ENCODE measurements at regions not wholly inside any gene's neighbourhood (a gene's known extent, or its start where the extent isn't known, plus 50 kb on each side); places are given as distances from the start of the nearest gene placed in this dataset.

DNA sequence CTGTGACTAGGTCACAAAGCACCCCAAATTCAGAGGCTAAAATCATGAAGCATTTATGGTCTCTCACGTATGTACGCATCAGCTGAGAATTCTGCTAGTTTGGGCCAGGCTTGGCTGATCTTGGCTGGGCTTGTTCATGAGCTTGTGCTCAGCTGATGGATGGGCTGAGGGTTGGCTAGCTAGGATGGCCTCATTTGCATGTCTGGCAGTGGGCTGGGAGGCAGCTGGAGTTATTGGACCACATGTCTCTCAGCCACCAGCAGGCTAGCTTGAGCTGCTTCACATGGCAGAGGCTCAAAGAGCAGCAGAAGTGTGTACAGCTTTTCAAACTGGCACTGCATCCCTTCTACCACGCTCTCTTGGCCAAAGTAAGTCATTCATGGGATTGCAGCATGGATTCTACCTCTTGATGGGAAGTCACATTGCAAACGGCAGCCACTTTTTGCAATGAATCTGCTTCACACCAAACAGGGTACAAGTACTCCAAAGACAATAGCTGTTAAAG is 770.3 kb downstream of the TYW1 start:
- Histone ChIP-seq H3K27me3 (ENCODE audit: control insufficient read depth in 4 of 4, insufficient read depth in 4 of 4, low read length in 3 of 4) (no peaks in the 10 kb centered on the region), H3K9ac (ENCODE audit: low read depth in 1 of 2, low read length in 2 of 2) (no peak overlapping the region), H3K4me3 (ENCODE audit: low read depth in 1 of 3, low read length in 3 of 3) (no peak overlapping the region), H3K9me3 (ENCODE audit: control insufficient read depth in 4 of 4, low read length in 3 of 4) (peaks cover 0 to 5% (median 2%) of the 10 kb centered on the region in 4 donors), H3K27ac (ENCODE audit: low read depth in 1 of 2, low read length in 2 of 2) (no peak overlapping the region), H3K4me1 (ENCODE audit: control insufficient read depth in 4 of 4, insufficient read depth in 4 of 4, low read length in 3 of 4) (peaks cover 0 to 17% (median 14%) of the 10 kb centered on the region in 4 donors), H3K36me3 (ENCODE audit: control insufficient read depth in 4 of 4, insufficient read depth in 3 of 4, low read depth in 1 of 4, low read length in 3 of 4) (no peaks in the 10 kb centered on the region)
- no peak for DNase-seq (ENCODE audit: low spot score)
- no peak for TF ChIP-seq EGR1 (IDR thresholded peaks at IDR 0.05; ENCODE audit: low read depth in 2 of 2)
- no peak for TF ChIP-seq HNF4A (conservative IDR thresholded peaks at IDR 0.05)
- TF ChIP-seq REST (IDR thresholded peaks at IDR 0.05), result no peak
- TF ChIP-seq, protein P1, sequence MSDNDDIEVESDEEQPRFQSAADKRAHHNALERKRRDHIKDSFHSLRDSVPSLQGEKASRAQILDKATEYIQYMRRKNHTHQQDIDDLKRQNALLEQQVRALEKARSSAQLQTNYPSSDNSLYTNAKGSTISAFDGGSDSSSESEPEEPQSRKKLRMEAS (IDR thresholded peaks at IDR 0.05), result no peak
- no peak for TF ChIP-seq ZBTB33 (IDR thresholded peaks at IDR 0.05)
- TF ChIP-seq CTCF (IDR thresholded peaks at IDR 0.05; ENCODE audit: low read depth, low read length, missing input control), result no peak
- TF ChIP-seq HNF4G (IDR thresholded peaks at IDR 0.05), result no peak
- no peak for TF ChIP-seq TAF1 (conservative IDR thresholded peaks at IDR 0.05)
- TF ChIP-seq FOXA1 (IDR thresholded peaks at IDR 0.05), result no peak
- no peak for TF ChIP-seq YY1 (IDR thresholded peaks at IDR 0.05)
- no peak for TF ChIP-seq NR2F2 (IDR thresholded peaks at IDR 0.05)
- TF ChIP-seq ATF3 (IDR thresholded peaks at IDR 0.05), result no peak
- TF ChIP-seq FOXA2 (IDR thresholded peaks at IDR 0.05), result no peak
- TF ChIP-seq GABPA (IDR thresholded peaks at IDR 0.05 in 1 of 2, conservative IDR thresholded peaks at IDR 0.05 in 1 of 2), result no peak
- no peak for TF ChIP-seq RAD21 (IDR thresholded peaks at IDR 0.05)
- no peak for TF ChIP-seq SP1 (IDR thresholded peaks at IDR 0.05)
- 93% methylated on average over 4 of the region's 4 CpGs for WGBS
